ENCODE measurements at regions not wholly inside any gene's neighbourhood (a gene's known extent, or its start where the extent isn't known, plus 50 kb on each side); places are given as distances from the start of the nearest gene placed in this dataset.
"Not testable (repeated sequence)": the region's sequence is repeated elsewhere in the genome, so short reads cannot be mapped to it uniquely, and the experiment has no call there.

- Histone ChIP-seq H3K36me3 (replicated peaks; ENCODE audit: insufficient read depth, low read depth) (no peaks in the 10 kb centered on the region), H3K27ac (no peak overlapping the region), H3K4me3 (no peak overlapping the region), H3K79me2 (no peaks in the 10 kb centered on the region), H3K4me2 (no peak overlapping the region), H3K9me2 (replicated peaks; ENCODE audit: insufficient read depth) (no peaks in the 10 kb centered on the region), H3K27me3 (no peaks in the 10 kb centered on the region), H3K4me1 (ENCODE audit: insufficient read depth) (no peaks in the 10 kb centered on the region), H4K20me1 (ENCODE audit: insufficient read depth, poor library complexity, severe bottlenecking) (no peaks in the 10 kb centered on the region), H3K9me3 (ENCODE audit: low read depth) (no peaks in the 10 kb centered on the region), H2AFZ (no peak overlapping the region)
- DNase-seq (ENCODE audit: low spot score): no peak
- 62% methylated on average over 4 of the region's 4 CpGs for WGBS (ENCODE audit: low lambda C conversion rate, missing lambda C conversion rate)
- TF ChIP-seq CTCF (IDR thresholded peaks at IDR 0.05; ENCODE audit: poor library complexity): no peak
- TF ChIP-seq EZH2 (IDR thresholded peaks at IDR 0.05; ENCODE audit: borderline replicate concordance): no peak
- no peak for TF ChIP-seq EZH2phosphoT487 (IDR thresholded peaks at IDR 0.05; ENCODE audit: low read depth, severe bottlenecking, unreplicated experiment)
Measured at GRCh38 chr2:138312061-138312460, 189.5 kb upstream of the SPOPL start.

- not testable (repeated sequence) for H3K4me3 ChIP-seq; H3K9me3 ChIP-seq (ENCODE audit: low read depth); H2AFZ ChIP-seq; H4K20me1 ChIP-seq (ENCODE audit: insufficient read depth, poor library complexity, severe bottlenecking); H3K4me2 ChIP-seq; H3K27ac ChIP-seq; DNase-seq (ENCODE audit: low spot score); H3K36me3 ChIP-seq (replicated peaks; ENCODE audit: insufficient read depth, low read depth); H3K4me1 ChIP-seq (ENCODE audit: insufficient read depth); H3K79me2 ChIP-seq; H3K9me2 ChIP-seq (replicated peaks; ENCODE audit: insufficient read depth); H3K27me3 ChIP-seq
Measured at GRCh38 chr2:138315619-138316018, 186.0 kb upstream of the SPOPL start.

- H4K20me1 ChIP-seq (ENCODE audit: insufficient read depth, poor library complexity, severe bottlenecking): no peaks in the 10 kb centered on the region
- TF ChIP-seq CTCF (IDR thresholded peaks at IDR 0.05; ENCODE audit: poor library complexity) (no peak), EZH2phosphoT487 (IDR thresholded peaks at IDR 0.05; ENCODE audit: low read depth, severe bottlenecking, unreplicated experiment) (no peak)
- H2AFZ ChIP-seq: no peak overlapping the region
- no peak overlapping the region for H3K4me2 ChIP-seq
- no peaks in the 10 kb centered on the region for H3K36me3 ChIP-seq (replicated peaks; ENCODE audit: insufficient read depth, low read depth)
- H3K9me2 ChIP-seq (replicated peaks; ENCODE audit: insufficient read depth): no peaks in the 10 kb centered on the region
- no peaks in the 10 kb centered on the region for H3K4me1 ChIP-seq (ENCODE audit: insufficient read depth)
- H3K27me3 ChIP-seq: no peaks in the 10 kb centered on the region
- no peak overlapping the region for H3K4me3 ChIP-seq
- DNase-seq (ENCODE audit: low spot score): no peak
- no peaks in the 10 kb centered on the region for H3K79me2 ChIP-seq
- 75% methylated on average over 2 of the region's 2 CpGs for WGBS (ENCODE audit: low lambda C conversion rate, missing lambda C conversion rate)
- no peak overlapping the region for H3K27ac ChIP-seq
- no peaks in the 10 kb centered on the region for H3K9me3 ChIP-seq (ENCODE audit: low read depth)
Measured at GRCh38 chr2:138319616-138320015, 182.0 kb upstream of the SPOPL start.

- no peaks in the 10 kb centered on the region for H3K4me1 ChIP-seq (ENCODE audit: insufficient read depth)
- H3K27me3 ChIP-seq: no peaks in the 10 kb centered on the region
- no peak overlapping the region for H3K4me2 ChIP-seq
- H4K20me1 ChIP-seq (ENCODE audit: insufficient read depth, poor library complexity, severe bottlenecking): no peaks in the 10 kb centered on the region
- WGBS (ENCODE audit: low lambda C conversion rate, missing lambda C conversion rate): 85% methylated on average over 2 of the region's 2 CpGs
- H3K9me3 ChIP-seq (ENCODE audit: low read depth): no peaks in the 10 kb centered on the region
- TF ChIP-seq CTCF (IDR thresholded peaks at IDR 0.05; ENCODE audit: poor library complexity) (no peak), EZH2 (IDR thresholded peaks at IDR 0.05; ENCODE audit: borderline replicate concordance) (no peak), EZH2phosphoT487 (IDR thresholded peaks at IDR 0.05; ENCODE audit: low read depth, severe bottlenecking, unreplicated experiment) (no peak)
- H3K79me2 ChIP-seq: no peaks in the 10 kb centered on the region
- no peak overlapping the region for H2AFZ ChIP-seq
- H3K4me3 ChIP-seq: no peak overlapping the region
- H3K27ac ChIP-seq: no peak overlapping the region
- DNase-seq (ENCODE audit: low spot score): no peak
- H3K9me2 ChIP-seq (replicated peaks; ENCODE audit: insufficient read depth): no peaks in the 10 kb centered on the region
- H3K36me3 ChIP-seq (replicated peaks; ENCODE audit: insufficient read depth, low read depth): no peaks in the 10 kb centered on the region
Measured at GRCh38 chr2:138321458-138321857, 180.1 kb upstream of the SPOPL start.

Measured in hepatocyte (in vitro differentiated cells).